GM12891 (cell line): ENCODE measurements at regions not wholly inside any gene's neighbourhood (a gene's known extent, or its start where the extent isn't known, plus 50 kb on each side); places are given as distances from the start of the nearest gene placed in this dataset.

Experiments used
- POLR2A ChIP-seq: IDR thresholded peaks from 2 replicates; pipeline ENCODE4 v1.6.1; 2011; ENCODE audit warnings: low read depth, low read length, control low read depth
- POLR2AphosphoS5 ChIP-seq: IDR thresholded peaks from 2 replicates; pipeline ENCODE4 v1.6.1; 2011; ENCODE audit warnings: low read depth, low read length, control low read depth
- POU2F2 ChIP-seq: IDR thresholded peaks from 2 replicates; pipeline ENCODE4 v1.6.1; 2011; ENCODE audit warnings: low read depth, mild to moderate bottlenecking, control low read depth, low read length, moderate library complexity
- SPI1 ChIP-seq: IDR thresholded peaks from 2 replicates; pipeline ENCODE4 v1.6.1; 2011; ENCODE audit warnings: low read depth, low read length, control low read depth
- TAF1 ChIP-seq: IDR thresholded peaks from 2 replicates; pipeline ENCODE4 v1.6.1; 2011; ENCODE audit warnings: low read depth, low read length, control low read depth

DNA sequence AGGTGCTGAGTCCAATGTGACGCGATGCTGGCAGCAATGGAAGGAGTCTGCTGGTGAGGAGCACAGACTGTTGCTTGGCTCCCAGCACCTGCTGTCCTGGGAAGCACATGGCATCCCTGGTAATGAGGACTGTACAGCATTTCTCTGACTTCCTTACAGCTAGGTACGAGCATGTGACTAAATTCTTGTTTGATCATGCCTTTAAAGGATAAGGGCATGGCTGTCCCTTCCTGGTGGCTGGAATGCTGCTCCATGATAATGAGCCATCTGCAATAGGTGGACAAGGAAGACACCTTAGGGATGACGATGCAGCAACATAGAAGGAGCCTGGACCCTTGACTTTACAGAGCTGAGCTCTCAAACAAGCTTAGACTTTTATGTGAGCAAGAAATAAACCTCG lies 278.0 kb upstream of the SPRED2 start:
- TF ChIP-seq POU2F2 (no peak), POLR2A (no peak), POLR2AphosphoS5 (no peak), TAF1 (no peak), SPI1 (no peak)
